ENCODE measurements at regions not wholly inside any gene's neighbourhood (a gene's known extent, or its start where the extent isn't known, plus 50 kb on each side); places are given as distances from the start of the nearest gene placed in this dataset.

- CTCF ChIA-PET (ENCODE audit: low intra/inter-chr PET ratio), result no interaction called here
- BruUV-seq (replicated peaks), result no TSS peak
- FAIRE-seq, result no peak
Measured at GRCh38 chr12:71329956-71330355, 109.6 kb upstream of the LGR5 start.

More at GRCh38 chr12:71329956-71330355, 109.6 kb upstream of the LGR5 start:
- Histone ChIP-seq H4K20me1 (replicated peaks; ENCODE audit: control insufficient read depth, insufficient read depth, low read length) (no peaks in the 10 kb centered on the region), H3K79me2 (ENCODE audit: control insufficient read depth, insufficient read depth, low read length) (no peaks in the 10 kb centered on the region), H3K4me2 (ENCODE audit: insufficient read depth, low read length) (peak overlapping the region; percentile 41), H3K9ac (ENCODE audit: insufficient read depth in 1 of 2, low read depth in 2 of 2, low read length in 2 of 2) (no peak overlapping the region), H3K4me1 (replicated peaks in 1 of 2; ENCODE audit: control insufficient read depth in 2 of 2, insufficient read depth in 2 of 2, low read length in 2 of 2) (no peaks in the 10 kb centered on the region; a peak in 1 of 5 replicates), H3K9me1 (ENCODE audit: control insufficient read depth, insufficient read depth, low read length) (no peaks in the 10 kb centered on the region), H3K27ac (ENCODE audit: extremely low read depth, low read depth, low read length) (no peak overlapping the region), H3K36me3 (ENCODE audit: control insufficient read depth, insufficient read depth, low read length) (no peaks in the 10 kb centered on the region), H3K27me3 (ENCODE audit: control insufficient read depth in 2 of 2, insufficient read depth in 2 of 2, low read length in 2 of 2) (no peaks in the 10 kb centered on the region), H3K4me3 (no peak overlapping the region), H2AFZ (ENCODE audit: low read depth, low read length) (peak overlapping the region; percentile 75), H3K9me3 (replicated peaks; ENCODE audit: control insufficient read depth, insufficient read depth, low read depth, low read length) (no peaks in the 10 kb centered on the region; the same call in 1 of the 2 replicates)
- intact Hi-C loops (cut with micrococcal nuclease), result no loop called here
- in situ Hi-C loops (cut with MboI), result no loop called here
- 17% methylated on average over 2 of the region's 2 CpGs for WGBS (ENCODE audit: insufficient coverage, low coverage, missing lambda C conversion rate)
- POLR2A ChIA-PET, result no interaction called here
- peak; percentile 46 for ATAC-seq
- no peak for DNase-seq (ENCODE audit: extremely low read depth in 1 of 4, low spot score in 3 of 4)
- TF ChIP-seq ZNF707 (CRISPR knock-in tag; conservative IDR thresholded peaks at IDR 0.05) (no peak), ELF1 (tag; IDR thresholded peaks at IDR 0.05) (no peak), HDAC6 (IDR thresholded peaks at IDR 0.05; ENCODE audit: low read depth, low read length) (no peak), ARID3B (CRISPR knock-in tag; IDR thresholded peaks at IDR 0.05; ENCODE audit: borderline replicate concordance) (no peak), CREB1 (IDR thresholded peaks at IDR 0.05) (no peak), CREB1 (CRISPR knock-in tag; IDR thresholded peaks at IDR 0.05) (no peak), ZFP36 (IDR thresholded peaks at IDR 0.05; ENCODE audit: low read depth, low read length, partially characterized antibody) (no peak), ZNF780A (CRISPR knock-in tag; IDR thresholded peaks at IDR 0.05) (no peak), SMC3 (conservative IDR thresholded peaks at IDR 0.05; ENCODE audit: insufficient read depth, low read depth, low read length) (no peak), SMARCA4 (IDR thresholded peaks at IDR 0.05) (no peak), RBM22 (IDR thresholded peaks at IDR 0.05; ENCODE audit: low read depth, low read length, poor library complexity, severe bottlenecking) (no peak), KAT2B (IDR thresholded peaks at IDR 0.05; ENCODE audit: low read depth, low read length) (no peak), MITF (IDR thresholded peaks at IDR 0.05) (no peak), HNRNPL (IDR thresholded peaks at IDR 0.05; ENCODE audit: low read depth, low read length) (no peak), PTBP1 (IDR thresholded peaks at IDR 0.05; ENCODE audit: low read depth, low read length) (no peak), ZC3H8 (IDR thresholded peaks at IDR 0.05) (no peak), KDM4B (IDR thresholded peaks at IDR 0.05; ENCODE audit: borderline replicate concordance in 2 of 2, low read depth in 1 of 2) (no peak), ZNF592 (IDR thresholded peaks at IDR 0.05) (no peak)
